NB4 (cell line): ENCODE measurements at regions not wholly inside any gene's neighbourhood (a gene's known extent, or its start where the extent isn't known, plus 50 kb on each side); places are given as distances from the start of the nearest gene placed in this dataset.
"Not testable (repeated sequence)": the region's sequence is repeated elsewhere in the genome, so short reads cannot be mapped to it uniquely, and the experiment has no call there.

Experiments used
- DNase-seq: peaks from one replicate; pipeline ENCODE4 v3.0.0; 2010; ENCODE audit warnings: low read depth
- H3K4me3 ChIP-seq: one replicate; pipeline ENCODE4 v1.5.1; 2011; ENCODE audit warnings: mild to moderate bottlenecking, low read depth, low read length, moderate library complexity
- MYC ChIP-seq: IDR thresholded peaks from 2 replicates; pipeline ENCODE4 v1.6.1; 2011; ENCODE audit warnings: low read depth, low read length
- POLR2A ChIP-seq: IDR thresholded peaks from 2 replicates; pipeline ENCODE4 v1.6.1; 2011; ENCODE audit warnings: mild to moderate bottlenecking; ENCODE audit not compliant: insufficient read length; ENCODE audit errors: extremely low read depth
- TF ChIP-seq, protein P1 (sequence below): IDR thresholded peaks from 2 replicates; pipeline ENCODE4 v1.6.1; 2011; ENCODE audit warnings: low read depth, low read length
- TF ChIP-seq, protein P2 (sequence below): IDR thresholded peaks from one replicate; pipeline ENCODE4 v1.5.1; 2012; ENCODE audit warnings: low read depth, low read length

DNA sequence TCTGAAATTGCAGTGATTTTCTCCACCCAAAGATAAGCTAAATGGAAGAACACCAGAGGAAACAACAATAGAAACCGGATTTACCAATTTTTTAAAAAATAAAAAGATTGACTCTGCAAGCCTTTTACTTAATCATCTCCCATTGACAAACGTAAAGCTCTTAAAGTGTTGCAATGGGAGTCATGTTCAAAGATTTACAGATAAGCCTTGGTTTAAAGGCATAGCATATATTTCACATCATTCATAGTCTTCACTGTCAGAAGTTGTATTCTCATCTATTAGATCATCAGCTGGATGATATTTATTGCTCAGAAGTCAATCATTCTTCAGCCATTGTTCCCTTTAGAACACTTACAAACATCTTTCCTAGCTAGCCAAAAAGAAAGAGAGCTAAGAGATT lies 397.6 kb downstream of the GBE1 start:
- no peak overlapping the region for H3K4me3 ChIP-seq
- TF ChIP-seq, protein P1, sequence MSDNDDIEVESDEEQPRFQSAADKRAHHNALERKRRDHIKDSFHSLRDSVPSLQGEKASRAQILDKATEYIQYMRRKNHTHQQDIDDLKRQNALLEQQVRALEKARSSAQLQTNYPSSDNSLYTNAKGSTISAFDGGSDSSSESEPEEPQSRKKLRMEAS, result no peak
- TF ChIP-seq MYC, result no peak
- no peak for TF ChIP-seq POLR2A
- TF ChIP-seq, protein P2, sequence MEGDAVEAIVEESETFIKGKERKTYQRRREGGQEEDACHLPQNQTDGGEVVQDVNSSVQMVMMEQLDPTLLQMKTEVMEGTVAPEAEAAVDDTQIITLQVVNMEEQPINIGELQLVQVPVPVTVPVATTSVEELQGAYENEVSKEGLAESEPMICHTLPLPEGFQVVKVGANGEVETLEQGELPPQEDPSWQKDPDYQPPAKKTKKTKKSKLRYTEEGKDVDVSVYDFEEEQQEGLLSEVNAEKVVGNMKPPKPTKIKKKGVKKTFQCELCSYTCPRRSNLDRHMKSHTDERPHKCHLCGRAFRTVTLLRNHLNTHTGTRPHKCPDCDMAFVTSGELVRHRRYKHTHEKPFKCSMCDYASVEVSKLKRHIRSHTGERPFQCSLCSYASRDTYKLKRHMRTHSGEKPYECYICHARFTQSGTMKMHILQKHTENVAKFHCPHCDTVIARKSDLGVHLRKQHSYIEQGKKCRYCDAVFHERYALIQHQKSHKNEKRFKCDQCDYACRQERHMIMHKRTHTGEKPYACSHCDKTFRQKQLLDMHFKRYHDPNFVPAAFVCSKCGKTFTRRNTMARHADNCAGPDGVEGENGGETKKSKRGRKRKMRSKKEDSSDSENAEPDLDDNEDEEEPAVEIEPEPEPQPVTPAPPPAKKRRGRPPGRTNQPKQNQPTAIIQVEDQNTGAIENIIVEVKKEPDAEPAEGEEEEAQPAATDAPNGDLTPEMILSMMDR, result no peak

DNA sequence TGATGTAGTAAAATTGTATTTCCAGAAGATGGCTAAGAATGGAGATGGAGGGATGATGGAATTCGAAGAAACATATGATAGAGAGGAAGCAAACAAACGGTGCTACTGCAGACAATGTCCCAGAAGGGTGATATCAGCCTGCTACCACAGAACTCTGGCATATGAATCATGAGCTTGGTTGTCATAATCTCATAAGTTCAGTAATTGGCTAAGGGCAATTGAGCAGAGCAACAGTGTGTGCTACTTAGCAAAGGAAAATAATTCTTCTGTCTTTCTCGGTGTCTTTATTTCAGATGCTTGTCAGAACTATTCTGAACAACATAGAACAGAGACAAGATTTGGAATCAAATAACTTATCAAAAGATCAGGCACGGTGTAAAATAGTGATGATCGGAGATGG lies 407.3 kb downstream of the GBE1 start:
- no peak for DNase-seq
- TF ChIP-seq, protein P2, result no peak
- no peak for TF ChIP-seq MYC
- TF ChIP-seq, protein P1, result no peak
- H3K4me3 ChIP-seq, result no peak overlapping the region

More for the DNA sequence above, 397.6 kb downstream of the GBE1 start:
- DNase-seq, result no peak

DNA sequence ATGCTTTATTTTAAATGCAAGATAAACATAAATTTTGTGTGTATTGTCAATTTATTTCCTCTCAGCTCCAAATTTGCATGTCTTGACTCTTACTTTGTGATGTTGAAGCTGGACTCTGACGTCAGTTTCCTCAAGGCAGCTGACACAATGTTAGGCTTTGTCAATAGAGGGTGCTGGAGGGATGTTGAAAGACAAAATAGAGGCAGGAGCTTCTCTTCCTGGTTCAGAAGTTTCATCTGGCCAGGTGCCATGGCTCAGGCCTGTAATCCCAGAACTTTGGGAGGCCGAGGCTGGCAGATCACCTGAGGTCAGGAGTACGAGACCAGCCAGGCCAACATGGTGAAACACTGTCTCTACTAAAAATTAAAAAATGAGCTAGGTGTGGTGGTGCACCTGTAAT lies 408.6 kb downstream of the GBE1 start:
- no peak overlapping the region for H3K4me3 ChIP-seq
- peak; percentile 26 for DNase-seq
- TF ChIP-seq MYC (no peak), POLR2A (no peak)
- TF ChIP-seq, protein P2, result no peak
- TF ChIP-seq, protein P1, result no peak

DNA sequence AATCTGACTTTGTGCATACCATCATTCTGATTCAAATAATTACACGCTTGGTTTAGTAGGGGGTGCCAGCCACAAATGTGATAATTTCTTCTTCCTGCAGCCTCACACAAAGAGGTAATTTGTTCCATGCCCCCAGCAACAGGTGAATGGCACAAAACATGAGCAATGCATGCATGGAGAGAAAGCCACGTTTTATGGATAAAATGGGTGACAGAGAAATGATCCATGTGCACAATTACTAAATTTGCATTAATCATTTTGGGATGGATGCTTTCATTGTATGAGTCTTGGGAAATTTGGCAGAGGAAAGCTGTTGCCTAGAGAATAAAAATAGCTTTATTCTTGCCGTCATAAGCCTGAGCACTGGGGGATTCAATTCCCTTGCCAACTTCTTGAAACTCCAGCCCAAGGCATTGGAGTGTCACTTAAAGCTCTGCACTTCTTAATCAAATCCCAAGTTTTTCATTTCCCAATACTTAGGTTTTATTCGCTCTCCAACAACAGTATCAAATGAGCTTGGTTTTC lies 411.6 kb downstream of the GBE1 start:
- TF ChIP-seq, protein P2, result no peak
- TF ChIP-seq POLR2A, result no peak
- TF ChIP-seq MYC, result no peak
- TF ChIP-seq, protein P1, result no peak
- no peak for DNase-seq
- no peak overlapping the region for H3K4me3 ChIP-seq

DNA sequence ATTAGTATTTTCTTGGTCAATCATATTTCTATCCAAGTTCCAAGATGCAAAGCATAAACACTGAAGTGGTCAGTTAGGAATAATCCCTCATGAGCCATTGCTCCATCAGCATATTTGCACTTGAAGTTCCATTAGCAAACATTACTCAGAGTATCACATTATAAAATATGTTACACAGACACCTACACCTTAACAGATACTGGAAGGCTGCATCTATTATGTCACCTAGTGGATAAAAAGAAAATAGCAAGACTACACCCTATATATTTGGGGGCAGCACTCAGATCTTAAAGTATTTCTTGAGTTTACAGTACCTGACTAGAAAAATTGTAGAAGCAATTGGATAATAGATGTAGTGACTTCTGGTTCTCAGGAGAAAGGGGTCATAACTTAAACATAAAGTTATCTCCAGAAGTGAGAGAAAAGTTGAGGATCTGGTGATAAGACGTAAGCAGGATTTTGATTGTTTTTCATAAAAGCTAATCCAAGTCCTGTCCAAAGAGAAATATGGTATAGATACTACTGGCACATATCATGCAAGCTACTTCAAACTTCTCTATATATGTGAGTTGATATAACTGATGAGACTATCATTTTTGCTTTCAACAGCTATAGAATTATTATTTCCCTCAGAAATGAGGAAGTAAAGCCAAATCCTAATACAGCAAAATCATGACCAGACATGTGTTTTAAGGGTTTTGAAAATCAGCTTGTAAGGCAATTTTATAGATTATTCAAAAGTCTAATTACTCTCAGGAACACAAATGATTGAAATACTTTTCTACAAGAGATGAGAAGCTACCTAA lies 422.2 kb downstream of the GBE1 start:
- TF ChIP-seq, protein P2, result peak; percentile 19
- no peak for TF ChIP-seq POLR2A
- no peak for TF ChIP-seq MYC
- DNase-seq, result peak; percentile 13
- H3K4me3 ChIP-seq, result no peak overlapping the region

DNA sequence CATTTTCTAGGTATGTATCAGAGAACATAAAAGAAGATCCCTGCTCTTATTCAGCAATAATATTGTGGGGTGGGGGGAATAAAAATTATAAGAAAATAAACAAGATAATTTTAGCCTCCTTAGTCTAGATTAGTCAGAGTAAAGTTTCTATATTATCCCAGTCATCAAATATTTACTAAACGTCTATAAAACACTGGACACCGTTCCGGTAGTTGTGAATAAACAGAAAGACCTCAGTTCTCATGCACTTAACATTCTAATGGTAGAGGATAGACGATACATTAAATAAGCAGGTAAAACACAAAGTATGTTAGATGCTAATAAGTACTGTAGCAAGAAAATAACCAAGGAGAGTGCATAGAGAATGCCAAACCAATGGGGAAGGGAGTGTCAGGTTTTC lies 425.0 kb downstream of the GBE1 start:
- H3K4me3 ChIP-seq, result no peak overlapping the region
- no peak for DNase-seq
- no peak for TF ChIP-seq MYC
- TF ChIP-seq, protein P1, result no peak
- TF ChIP-seq, protein P2, result no peak
- TF ChIP-seq POLR2A, result no peak

DNA sequence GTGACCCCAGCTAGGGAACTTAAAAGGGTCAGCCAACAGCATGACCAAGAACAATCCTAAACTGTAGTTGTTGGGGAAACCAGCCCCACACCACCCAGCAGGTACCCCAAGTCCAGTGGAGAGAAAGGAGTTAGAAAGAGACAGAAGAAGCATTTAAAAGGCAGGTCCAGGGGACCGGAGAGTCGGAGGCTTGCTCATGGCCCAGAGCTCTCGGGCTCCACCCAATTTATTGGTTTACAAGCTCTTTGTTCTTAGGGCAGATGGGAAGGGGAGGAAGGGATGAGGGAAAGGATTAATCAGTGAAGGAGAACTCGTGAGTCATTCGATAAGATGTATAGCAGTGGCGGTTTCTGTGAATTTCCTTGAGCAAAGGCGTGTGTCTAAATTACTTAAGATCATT lies 431.6 kb downstream of the GBE1 start:
- H3K4me3 ChIP-seq, DNase-seq: not testable (repeated sequence)
